Stimulated activated memory B cell treated with anti-CD40 and anti-IgM and Interleukin-4, amounts not matched to agents 10 μg/mL and 1 μg/mL and 100 μg/mL, for 72 hours (primary cell): ENCODE measurements at regions not wholly inside any gene's neighbourhood (a gene's known extent, or its start where the extent isn't known, plus 50 kb on each side); places are given as distances from the start of the nearest gene placed in this dataset.
"Not testable (repeated sequence)": the region's sequence is repeated elsewhere in the genome, so short reads cannot be mapped to it uniquely, and the experiment has no call there.

Experiments
- ATAC-seq: fragments of 150-1000 bp; cut with Tn5 transposase; 2 replicates; pipeline ENCODE4 v1.10.0; 2021
- H3K27ac Mint-ChIP-seq: one replicate; pipeline ENCODE4 v1.8.0; 2022; ENCODE audit warnings: mild to moderate bottlenecking, mixed read lengths
- H3K27me3 Mint-ChIP-seq: one replicate; pipeline ENCODE4 v1.8.0; 2022; ENCODE audit warnings: mixed read lengths
- H3K36me3 Mint-ChIP-seq: one replicate; pipeline ENCODE4 v1.8.0; 2022; ENCODE audit warnings: mixed read lengths
- H3K4me1 Mint-ChIP-seq: one replicate; pipeline ENCODE4 v1.8.0; 2022; ENCODE audit warnings: mixed read lengths
- H3K4me3 Mint-ChIP-seq: one replicate; pipeline ENCODE4 v1.8.0; 2022; ENCODE audit warnings: mild to moderate bottlenecking, moderate library complexity, mixed read lengths
- H3K9me3 Mint-ChIP-seq: one replicate; pipeline ENCODE4 v1.8.0; 2022; ENCODE audit warnings: mixed read lengths

DNA sequence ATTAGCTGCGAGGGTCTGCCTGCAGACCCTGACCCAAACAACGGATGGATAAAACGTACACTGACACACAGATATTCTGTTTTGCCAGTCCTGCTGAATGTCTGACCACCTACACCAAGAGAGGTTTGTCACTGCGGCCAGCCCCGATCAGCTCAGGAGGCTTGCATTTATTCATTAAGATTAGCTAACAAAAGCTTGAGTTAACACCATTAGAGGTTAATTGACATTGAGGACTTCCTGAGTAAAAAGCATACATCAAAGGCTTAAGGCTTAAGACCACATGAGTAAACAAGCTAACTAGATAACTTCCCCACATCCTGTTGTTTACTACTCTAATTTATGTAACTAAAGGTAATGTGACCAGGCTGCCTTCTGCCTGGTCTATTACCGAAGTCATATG lies 198.1 kb upstream of the TRPC7 start:
- ATAC-seq = no peak
- peaks cover 13% of the 10 kb centered on the region for H3K9me3 Mint-ChIP-seq
- H3K36me3 Mint-ChIP-seq = no peaks in the 10 kb centered on the region
- no peaks in the 10 kb centered on the region for H3K27me3 Mint-ChIP-seq
- H3K4me1 Mint-ChIP-seq = no peaks in the 10 kb centered on the region
- H3K27ac Mint-ChIP-seq = no peak overlapping the region
- no peak overlapping the region for H3K4me3 Mint-ChIP-seq

GRCh38 chr5:136560126-136560525 lies 194.8 kb upstream of the TRPC7 start:
- peaks cover 7% of the 10 kb centered on the region for H3K9me3 Mint-ChIP-seq
- ATAC-seq = no peak
- no peak overlapping the region for H3K27ac Mint-ChIP-seq

DNA sequence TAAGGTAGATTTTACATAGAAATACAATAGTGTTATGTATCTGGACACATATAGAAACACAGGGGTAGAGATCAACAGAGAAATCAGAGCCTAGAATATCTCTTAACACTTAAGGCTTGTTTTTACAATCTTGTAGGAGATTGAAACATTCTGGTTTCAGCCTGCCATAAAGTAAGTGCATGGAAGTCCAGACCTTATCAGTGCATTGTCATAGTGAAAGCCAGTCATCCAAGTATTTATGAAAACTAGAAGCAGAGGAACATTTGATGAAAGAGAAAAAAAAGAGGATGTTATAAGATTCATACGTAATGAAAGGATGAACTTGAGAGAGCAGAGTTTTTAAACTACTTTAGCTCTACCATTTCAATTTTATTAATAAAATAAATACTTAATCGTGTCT lies 194.3 kb upstream of the TRPC7 start:
- Mint-ChIP-seq H3K9me3 (peaks cover 10% of the 10 kb centered on the region), H3K36me3 (no peaks in the 10 kb centered on the region), H3K4me1 (no peaks in the 10 kb centered on the region), H3K4me3 (no peak overlapping the region), H3K27ac (no peak overlapping the region), H3K27me3 (no peaks in the 10 kb centered on the region)
- no peak for ATAC-seq

More at GRCh38 chr5:136560126-136560525, 194.8 kb upstream of the TRPC7 start:
- Mint-ChIP-seq H3K4me1 (no peaks in the 10 kb centered on the region), H3K4me3 (no peak overlapping the region), H3K36me3 (no peaks in the 10 kb centered on the region), H3K27me3 (no peaks in the 10 kb centered on the region)

DNA sequence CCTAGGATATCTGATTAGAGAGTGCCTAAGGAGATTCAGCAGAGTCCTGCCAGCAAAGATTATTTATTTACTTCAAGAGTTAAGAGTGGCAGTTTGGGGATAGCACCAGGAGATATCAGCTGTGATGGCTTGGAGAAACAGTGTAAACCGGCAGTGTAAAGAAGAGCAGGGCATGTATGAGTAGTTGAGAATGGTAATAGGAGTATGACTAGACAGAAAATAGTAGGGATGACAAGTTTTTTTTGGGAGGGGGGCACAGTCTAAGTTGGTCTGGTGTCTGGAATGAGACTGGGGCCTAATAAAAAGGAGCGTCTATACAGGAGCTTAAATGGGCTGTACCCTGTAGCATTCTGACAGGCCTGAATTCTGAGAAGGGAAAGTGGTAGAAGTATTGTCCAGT lies 181.8 kb upstream of the TRPC7 start:
- not testable (repeated sequence) for ATAC-seq, H3K27ac Mint-ChIP-seq
- peaks cover 19% of the 10 kb centered on the region for H3K9me3 Mint-ChIP-seq

DNA sequence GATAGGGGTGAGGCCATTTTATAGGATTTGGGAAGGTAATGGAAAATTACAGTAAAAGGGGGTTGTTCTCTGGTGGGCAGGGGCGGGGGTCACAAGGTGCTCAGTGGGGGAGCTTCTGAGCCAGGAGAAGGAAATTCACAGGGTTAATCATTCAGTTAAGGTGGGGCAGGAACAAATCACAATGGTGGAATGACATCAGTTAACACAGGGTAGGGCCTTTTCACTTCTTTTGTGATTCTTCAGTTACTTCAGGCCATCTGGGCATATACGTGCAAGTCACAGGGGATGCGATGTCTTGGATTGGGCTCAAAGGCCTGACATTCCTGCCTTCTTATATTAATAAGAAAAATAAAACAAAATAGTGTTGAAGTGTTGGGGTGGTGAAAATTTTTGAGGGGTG lies 181.1 kb upstream of the TRPC7 start:
- H3K4me3 Mint-ChIP-seq, H3K4me1 Mint-ChIP-seq, H3K36me3 Mint-ChIP-seq, H3K27me3 Mint-ChIP-seq, ATAC-seq, H3K27ac Mint-ChIP-seq: not testable (repeated sequence)
- peaks cover 22% of the 10 kb centered on the region for H3K9me3 Mint-ChIP-seq

More for the DNA sequence above, 181.8 kb upstream of the TRPC7 start:
- H3K27me3 Mint-ChIP-seq, H3K4me3 Mint-ChIP-seq, H3K4me1 Mint-ChIP-seq, H3K36me3 Mint-ChIP-seq: not testable (repeated sequence)

DNA sequence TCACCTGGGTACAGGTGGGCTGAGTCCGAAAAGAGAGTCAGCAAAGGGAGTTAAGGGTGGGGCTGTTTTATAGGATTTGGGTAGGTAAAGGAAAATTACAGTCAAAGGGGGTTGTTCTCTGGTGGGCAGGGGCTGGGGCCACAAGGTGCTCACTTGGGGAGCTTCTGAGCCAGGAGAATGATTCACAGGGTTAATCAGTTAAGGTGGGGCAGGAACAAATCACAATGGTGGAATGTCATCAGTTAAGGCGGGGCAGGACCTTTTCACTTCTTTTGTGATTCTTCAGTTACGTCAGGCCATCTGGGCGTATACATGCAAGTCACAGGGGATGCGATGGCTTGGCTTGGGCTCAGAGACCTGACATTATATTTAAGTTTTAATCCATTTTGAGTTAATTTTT lies 179.7 kb upstream of the TRPC7 start:
- H3K4me3 Mint-ChIP-seq, H3K36me3 Mint-ChIP-seq, H3K4me1 Mint-ChIP-seq, H3K27ac Mint-ChIP-seq, ATAC-seq, H3K27me3 Mint-ChIP-seq: not testable (repeated sequence)
- peaks cover 22% of the 10 kb centered on the region for H3K9me3 Mint-ChIP-seq

DNA sequence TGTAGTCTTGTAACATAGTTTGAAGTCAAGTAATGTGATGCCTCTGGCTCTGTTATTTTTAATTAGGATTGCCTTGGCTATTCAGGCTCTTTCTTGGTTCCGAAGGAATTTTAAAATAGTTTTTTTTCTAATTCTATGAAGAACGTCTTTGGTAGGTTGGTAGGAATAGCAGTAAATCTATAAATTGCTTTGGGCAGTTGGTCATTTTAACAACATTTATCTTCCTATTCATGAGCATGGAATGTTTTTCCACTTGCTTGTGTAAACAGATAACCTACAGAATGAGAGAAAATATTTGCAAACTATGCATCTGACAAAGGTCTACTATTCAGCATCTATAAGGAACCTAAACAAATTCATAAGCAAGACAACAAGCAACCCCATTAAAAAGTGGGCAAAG lies 173.2 kb upstream of the TRPC7 start:
- no peak overlapping the region for H3K4me3 Mint-ChIP-seq
- H3K27me3 Mint-ChIP-seq = no peaks in the 10 kb centered on the region
- no peak overlapping the region for H3K27ac Mint-ChIP-seq
- no peaks in the 10 kb centered on the region for H3K36me3 Mint-ChIP-seq
- no peak for ATAC-seq
- peaks cover 6% of the 10 kb centered on the region for H3K9me3 Mint-ChIP-seq
- no peaks in the 10 kb centered on the region for H3K4me1 Mint-ChIP-seq

GRCh38 chr5:136529081-136529480 lies 163.7 kb upstream of the TRPC7 start:
- no peaks in the 10 kb centered on the region for H3K27me3 Mint-ChIP-seq
- H3K27ac Mint-ChIP-seq = no peak overlapping the region
- no peaks in the 10 kb centered on the region for H3K9me3 Mint-ChIP-seq
- no peaks in the 10 kb centered on the region for H3K36me3 Mint-ChIP-seq
- H3K4me1 Mint-ChIP-seq = no peaks in the 10 kb centered on the region
- ATAC-seq = no peak
- no peak overlapping the region for H3K4me3 Mint-ChIP-seq

DNA sequence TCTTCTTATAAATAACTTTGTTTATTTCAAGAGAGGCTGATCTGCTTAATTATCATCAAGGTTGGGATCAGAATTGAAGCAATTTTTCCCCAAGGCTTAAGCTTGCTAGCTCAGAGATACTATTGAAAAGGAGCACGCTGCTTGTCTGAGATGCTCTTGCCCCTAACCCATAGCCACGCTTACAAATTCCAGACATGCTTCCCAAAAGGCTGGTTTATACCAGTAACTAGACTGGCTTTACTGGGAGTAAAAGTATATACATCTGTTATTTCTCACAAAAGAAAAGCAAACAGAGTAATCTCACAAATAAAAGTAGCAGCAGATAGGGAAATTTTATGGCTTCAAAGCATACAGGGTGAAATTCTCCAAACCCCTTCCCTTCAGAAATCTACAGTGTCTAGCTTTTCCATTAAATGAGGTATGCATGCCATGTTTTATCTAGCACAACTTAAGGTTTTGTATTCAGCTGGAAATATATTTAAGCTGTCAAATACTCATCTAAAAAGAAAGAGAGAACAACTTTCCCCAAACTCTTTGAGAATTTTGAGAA lies 163.2 kb upstream of the TRPC7 start:
- Mint-ChIP-seq H3K9me3 (no peaks in the 10 kb centered on the region), H3K27ac (no peak overlapping the region), H3K27me3 (no peaks in the 10 kb centered on the region), H3K4me1 (no peaks in the 10 kb centered on the region), H3K36me3 (no peaks in the 10 kb centered on the region), H3K4me3 (no peak overlapping the region)
- ATAC-seq = no peak

GRCh38 chr5:136527311-136527710 lies 162.0 kb upstream of the TRPC7 start:
- no peak overlapping the region for H3K4me3 Mint-ChIP-seq
- ATAC-seq = no peak
- no peaks in the 10 kb centered on the region for H3K27me3 Mint-ChIP-seq
- H3K27ac Mint-ChIP-seq = no peak overlapping the region
- no peaks in the 10 kb centered on the region for H3K4me1 Mint-ChIP-seq
- no peaks in the 10 kb centered on the region for H3K9me3 Mint-ChIP-seq
- no peaks in the 10 kb centered on the region for H3K36me3 Mint-ChIP-seq

- Mint-ChIP-seq H3K27ac (no peak overlapping the region), H3K9me3 (no peaks in the 10 kb centered on the region)
Observed at GRCh38 chr5:136526791-136527190, 161.4 kb upstream of the TRPC7 start.

GRCh38 chr5:136526021-136526420 lies 160.7 kb upstream of the TRPC7 start:
- H3K27ac Mint-ChIP-seq = no peak overlapping the region
- no peaks in the 10 kb centered on the region for H3K9me3 Mint-ChIP-seq
- no peaks in the 10 kb centered on the region for H3K4me1 Mint-ChIP-seq
- ATAC-seq = peak; percentile 26
- no peak overlapping the region for H3K4me3 Mint-ChIP-seq
- no peaks in the 10 kb centered on the region for H3K27me3 Mint-ChIP-seq
- H3K36me3 Mint-ChIP-seq = no peaks in the 10 kb centered on the region

More at GRCh38 chr5:136526791-136527190, 161.4 kb upstream of the TRPC7 start:
- Mint-ChIP-seq H3K4me1 (no peaks in the 10 kb centered on the region), H3K27me3 (no peaks in the 10 kb centered on the region), H3K36me3 (no peaks in the 10 kb centered on the region), H3K4me3 (no peak overlapping the region)
- ATAC-seq = no peak

GRCh38 chr5:136525597-136525996 lies 160.3 kb upstream of the TRPC7 start:
- no peak overlapping the region for H3K4me3 Mint-ChIP-seq
- no peak overlapping the region for H3K27ac Mint-ChIP-seq
- H3K4me1 Mint-ChIP-seq = no peaks in the 10 kb centered on the region
- no peaks in the 10 kb centered on the region for H3K36me3 Mint-ChIP-seq
- H3K9me3 Mint-ChIP-seq = no peaks in the 10 kb centered on the region
- H3K27me3 Mint-ChIP-seq = no peaks in the 10 kb centered on the region
- ATAC-seq = no peak

- H3K4me1 Mint-ChIP-seq = no peaks in the 10 kb centered on the region
- no peak for ATAC-seq
- H3K4me3 Mint-ChIP-seq = no peak overlapping the region
- no peaks in the 10 kb centered on the region for H3K9me3 Mint-ChIP-seq
- no peak overlapping the region for H3K27ac Mint-ChIP-seq
- no peaks in the 10 kb centered on the region for H3K27me3 Mint-ChIP-seq
- no peaks in the 10 kb centered on the region for H3K36me3 Mint-ChIP-seq
Observed at GRCh38 chr5:136522217-136522956, 157.0 kb upstream of the TRPC7 start.

DNA sequence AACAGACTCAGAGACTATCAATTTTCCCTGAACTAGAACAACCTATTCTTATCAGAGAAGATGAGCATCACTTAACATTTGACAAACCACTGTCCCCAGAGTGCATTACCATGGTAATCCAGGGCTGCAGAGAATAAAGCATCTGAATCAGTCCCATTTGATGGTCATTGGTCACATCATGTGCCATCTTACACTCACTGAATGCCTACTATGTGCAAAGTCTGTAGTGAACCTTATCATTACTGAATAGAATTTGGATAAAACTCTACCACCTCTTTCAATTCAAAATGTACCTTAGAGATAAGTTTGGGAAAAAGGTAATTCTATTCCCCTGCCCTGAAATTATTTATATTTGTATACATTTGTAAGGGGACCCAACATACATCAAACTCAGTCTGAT lies 156.4 kb upstream of the TRPC7 start:
- ATAC-seq = no peak

GRCh38 chr5:136518814-136519213 lies 153.5 kb upstream of the TRPC7 start:
- Mint-ChIP-seq H3K27me3 (no peaks in the 10 kb centered on the region), H3K27ac (no peak overlapping the region), H3K4me1 (no peaks in the 10 kb centered on the region), H3K4me3 (no peak overlapping the region), H3K36me3 (no peaks in the 10 kb centered on the region), H3K9me3 (no peaks in the 10 kb centered on the region)
- ATAC-seq = no peak

More for the DNA sequence above, 156.4 kb upstream of the TRPC7 start:
- H3K4me1 Mint-ChIP-seq = no peaks in the 10 kb centered on the region
- H3K27me3 Mint-ChIP-seq = no peaks in the 10 kb centered on the region
- H3K27ac Mint-ChIP-seq = no peak overlapping the region
- H3K4me3 Mint-ChIP-seq = no peak overlapping the region
- H3K9me3 Mint-ChIP-seq = no peaks in the 10 kb centered on the region
- no peaks in the 10 kb centered on the region for H3K36me3 Mint-ChIP-seq
